UCSD-AML1 (cell line): ENCODE measurements at regions not wholly inside any gene's neighbourhood (a gene's known extent, or its start where the extent isn't known, plus 50 kb on each side); places are given as distances from the start of the nearest gene placed in this dataset.

ENCODE experiments used
- DNase-seq: peaks from one replicate; lab custom pipeline; 2025; ENCODE audit not compliant: unreplicated experiment; lab: John Stamatoyannopoulos, UW

GRCh38 chr12:123078120-123078465 is 72.8 kb downstream of the PITPNM2 start:
- no peak for DNase-seq

- DNase-seq, result no peak
Observed at GRCh38 chr12:123077298-123078119, 73.4 kb downstream of the PITPNM2 start.

GRCh38 chr12:123076604-123077297 is 74.1 kb downstream of the PITPNM2 start:
- DNase-seq, result peak; percentile 45

GRCh38 chr12:123075646-123076171 is 75.2 kb downstream of the PITPNM2 start:
- no peak for DNase-seq

DNA sequence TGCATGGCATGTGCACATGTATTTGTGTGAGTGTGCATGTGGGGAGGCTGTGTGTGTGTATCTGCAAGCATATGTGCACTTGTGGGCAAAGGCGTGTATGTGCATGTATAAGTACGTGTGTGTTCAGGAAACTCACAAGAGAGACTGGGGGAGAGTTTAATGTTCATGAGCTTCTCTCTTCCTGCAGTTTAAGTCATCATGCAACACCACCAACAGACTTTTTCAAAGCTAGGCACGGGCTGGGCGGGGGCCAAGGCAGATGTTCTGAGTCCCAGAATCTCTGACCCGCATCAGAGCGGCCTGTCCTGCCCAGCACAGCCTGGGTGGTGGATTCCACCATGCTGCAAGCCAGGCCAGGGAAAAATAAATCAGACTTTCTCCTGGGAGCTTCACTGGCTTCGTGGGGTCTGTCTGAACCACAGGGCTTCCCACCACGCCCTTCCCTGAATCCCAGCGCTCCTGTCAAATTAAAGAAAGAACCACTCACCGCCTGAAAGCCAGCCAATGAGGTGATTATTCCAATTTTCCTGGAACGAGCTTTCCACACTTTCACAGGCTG is 75.7 kb downstream of the PITPNM2 start:
- DNase-seq, result no peak

DNA sequence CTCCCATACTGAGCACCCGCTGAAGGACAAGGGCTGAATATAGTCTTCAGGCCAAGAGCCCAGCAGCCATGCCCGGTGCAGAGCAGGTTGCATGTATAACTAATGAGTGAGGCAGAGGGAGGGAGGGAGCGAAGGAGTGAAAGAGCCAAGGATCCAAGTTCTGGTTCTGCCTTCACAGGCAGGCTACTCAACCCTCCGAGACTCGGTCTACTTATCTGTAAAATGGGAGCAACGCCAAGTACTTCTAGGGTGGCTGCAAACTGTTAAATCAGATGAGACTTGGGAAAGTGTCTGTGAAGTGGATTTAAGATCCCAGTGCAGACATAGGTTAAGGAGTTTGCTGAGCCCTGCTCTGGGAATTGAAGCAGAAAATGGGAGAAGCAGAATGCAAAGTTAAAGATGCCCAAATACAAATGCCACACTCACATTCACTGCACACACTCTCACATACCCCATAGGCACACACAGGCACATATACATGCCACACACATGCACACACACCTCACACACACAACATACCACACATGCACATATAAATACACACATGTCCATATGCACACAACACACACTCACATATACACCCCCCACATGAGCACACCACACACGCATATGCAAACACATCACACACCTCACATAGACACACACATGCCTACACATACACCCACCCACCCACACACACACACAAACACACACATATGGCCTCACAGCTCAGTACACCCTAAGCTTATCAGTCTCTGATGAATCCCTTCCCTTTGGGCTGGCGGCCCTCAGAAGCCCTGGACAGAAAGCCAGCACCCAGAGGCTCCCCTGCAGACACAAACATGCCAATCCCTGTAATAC is 76.7 kb downstream of the PITPNM2 start:
- no peak for DNase-seq

- DNase-seq, result no peak
Observed at GRCh38 chr12:123073292-123073691, 77.6 kb downstream of the PITPNM2 start.

GRCh38 chr12:123071857-123072256 is 79.0 kb downstream of the PITPNM2 start:
- no peak for DNase-seq

GRCh38 chr12:123071099-123071800 is 79.6 kb downstream of the PITPNM2 start:
- no peak for DNase-seq

- peak; percentile 28 for DNase-seq
Observed at GRCh38 chr12:123070267-123071081, 80.4 kb downstream of the PITPNM2 start.

- DNase-seq, result no peak
Observed at GRCh38 chr12:123069436-123070266, 81.2 kb downstream of the PITPNM2 start.

GRCh38 chr12:123067654-123068053 is 83.2 kb downstream of the PITPNM2 start:
- no peak for DNase-seq

DNA sequence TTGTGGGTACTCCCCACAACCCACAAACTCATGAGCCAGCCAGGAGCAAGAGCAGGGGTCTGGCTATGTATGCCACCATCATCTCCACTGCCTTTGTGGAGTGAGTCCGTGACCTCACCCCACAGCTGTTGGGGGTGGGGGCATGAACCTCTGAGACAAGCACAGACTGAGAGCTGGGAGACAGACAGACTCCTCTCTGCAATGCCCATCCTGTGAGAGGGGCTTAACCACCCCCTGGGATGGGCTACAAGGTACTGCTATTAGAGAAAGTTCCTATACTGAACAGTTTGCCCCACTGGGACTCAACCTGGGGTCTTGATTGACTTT is 84.5 kb downstream of the PITPNM2 start:
- no peak for DNase-seq

GRCh38 chr12:123065676-123066383 is 85.1 kb downstream of the PITPNM2 start:
- DNase-seq, result no peak

DNA sequence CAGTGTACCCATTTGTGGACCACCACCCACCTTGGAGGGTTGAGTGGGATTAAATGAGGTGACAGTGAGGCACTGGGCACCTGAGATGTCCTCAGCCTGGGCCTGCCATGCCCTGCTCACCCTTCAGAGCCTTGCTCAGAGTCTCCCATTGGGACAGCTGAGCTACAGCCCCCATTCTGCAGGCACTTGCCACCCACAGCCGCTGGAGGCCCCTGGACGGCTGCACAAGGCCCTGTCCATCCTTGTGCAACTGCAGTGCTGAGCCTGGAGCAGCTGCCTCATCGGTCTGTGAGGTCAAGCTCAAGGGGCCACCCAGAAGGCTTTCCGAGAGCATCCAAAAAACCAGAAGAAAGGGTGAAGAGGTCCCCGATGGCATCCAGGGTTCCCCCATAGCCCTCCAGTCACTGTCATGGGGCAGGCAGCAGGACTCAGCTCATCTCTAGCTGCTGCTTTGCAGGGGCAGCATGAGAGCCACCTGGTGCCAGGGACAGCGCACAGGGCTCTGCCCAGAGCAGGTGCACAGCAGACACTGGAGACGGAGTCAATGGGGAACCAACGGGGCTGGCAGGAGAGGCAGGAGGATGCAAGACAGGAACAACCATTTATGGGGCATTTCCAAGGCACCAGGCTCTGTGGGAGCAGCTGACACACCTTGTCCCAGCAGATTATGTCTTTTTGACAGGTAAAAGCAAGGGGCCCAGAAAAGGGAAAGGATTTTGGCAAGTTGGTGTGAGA is 84.6 kb downstream of the ARL6IP4 start:
- no peak for DNase-seq

DNA sequence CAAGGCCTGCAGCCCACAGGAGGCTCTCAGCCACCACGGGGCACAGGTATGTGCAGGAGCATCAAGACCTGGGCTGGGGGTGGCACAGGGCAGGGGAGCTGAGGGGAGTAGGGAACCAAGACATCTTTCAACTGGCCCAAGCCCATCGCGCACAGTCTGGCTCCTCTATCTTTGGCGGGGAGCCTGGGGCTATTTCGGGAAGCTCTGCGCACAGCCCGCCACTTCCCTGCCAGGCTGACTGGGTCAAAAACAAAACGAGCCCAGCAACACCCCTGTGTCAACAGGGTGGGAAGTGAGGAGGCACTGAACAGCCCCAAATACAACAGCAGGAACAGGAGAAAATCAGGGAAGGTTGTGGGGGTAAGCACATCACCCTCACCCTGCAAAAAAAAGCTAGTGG is 83.9 kb downstream of the ARL6IP4 start:
- no peak for DNase-seq

- DNase-seq, result peak; percentile 27
Observed at GRCh38 chr12:123063535-123063934, 83.1 kb downstream of the ARL6IP4 start.
